Heart right ventricle (tissue), 16 donors: ENCODE measurements at regions not wholly inside any gene's neighbourhood (a gene's known extent, or its start where the extent isn't known, plus 50 kb on each side); places are given as distances from the start of the nearest gene placed in this dataset.

Experiments used
- ATAC-seq, 8 donors: fragments of 200-7000 bp; cut with Tn5 transposase; one replicate each; pipeline ENCODE4 v1.9.1; 2020; ENCODE audit warnings: mild to moderate bottlenecking in 8 of 8, moderate library complexity in 8 of 8, moderate number of reproducible peaks in 1 of 8
- DNase-seq, 2 donors: peaks; one replicate each; pipeline ENCODE4 v3.0.0-alpha.2; 2020
- H3K27ac ChIP-seq, 10 donors: fragments of 200-600 bp; sonication (generic) in 2 of 10; one replicate each; pipeline versions ENCODE4 v1.5.0 to v1.8.0; 2020 to 2022; ENCODE audit warnings: mild to moderate bottlenecking in 3 of 10
- H3K27me3 ChIP-seq, 7 donors: fragments of 200-600 bp; one replicate each; pipeline ENCODE4 v1.8.0; 2021 to 2022; ENCODE audit warnings: mild to moderate bottlenecking in 2 of 7
- H3K36me3 ChIP-seq, 9 donors: fragments of 200-600 bp; sonication (generic) in 1 of 9; one replicate each; pipeline versions ENCODE4 v1.5.0 to v1.8.0; 2020 to 2022; ENCODE audit warnings: mild to moderate bottlenecking in 2 of 9
- H3K4me1 ChIP-seq, 9 donors: fragments of 200-600 bp; sonication (generic) in 1 of 9; one replicate each; pipeline versions ENCODE4 v1.5.0 to v1.8.0; 2020 to 2022; ENCODE audit warnings: mild to moderate bottlenecking in 4 of 9
- H3K4me3 ChIP-seq, 10 donors: fragments of 200-600 bp; sonication (generic) in 2 of 10; one replicate each; pipeline versions ENCODE4 v1.5.0 to v1.8.0; 2020 to 2022; ENCODE audit warnings: mild to moderate bottlenecking in 7 of 10, moderate library complexity in 2 of 10
- H3K9me3 ChIP-seq, 11 donors: fragments of 200-600 bp in 10 of 11; sonication (generic) in 2 of 11; one replicate each; pipeline versions ENCODE4 v1.5.0 to v1.8.0; 2013 to 2022; ENCODE audit warnings: mild to moderate bottlenecking in 2 of 11, control low read depth in 1 of 11, moderate library complexity in 1 of 11
- WGBS, 2 donors: extraction: QIAGEN DNeasy Blood & Tissue Kit; methylation state at CpG; one replicate each; pipeline ENCODE4 v1.1.7; 2013; ENCODE audit warnings: inconsistent platforms in 1 of 2; 5-methylcytosine and 5-hydroxymethylcytosine counted together
- intact Hi-C, 10 donors: fragments of 100-400 bp; cut with DNase I; formaldehyde crosslinking; loops; one replicate each; pipeline versions ENCODE4 v1.11.1 to v1.14.2; 2022
- TF ChIP-seq, protein P1 (sequence below), 9 donors: fragments of 200-600 bp; sonication (generic) in 2 of 9; IDR thresholded peaks; one replicate each; pipeline versions ENCODE4 v1.5.0 to v1.8.0; 2021 to 2022; ENCODE audit warnings: antibody characterized with exemption in 9 of 9, mild to moderate bottlenecking in 5 of 9, moderate library complexity in 1 of 9
- donor health status: Arrhythmogenic right ventricular cardiomyopathy.
- donor health status: ischemic (EF 13 %, LVEDD 7.1; RV severe dilation, severe dysfunction).
- donor health status: healthy with polysubstance abuse.
- donor health status: DM: no; HTN: yes; CAD: no.
- donor health status: DM: no; HTN: no; CAD: no.
- donor health status: ischemic (EF 25% LVEDD 6.9; RV normal size, moderate dysfunction).
- donor health status: ischemic (EF 25% LVEDD 5.7; RV mildly dilated, moderate dysfunction).
- donor health status: healthy.
- donor health status: DM: yes; HTN: yes; CAD: no.
- donor health status: Ischemic cardiomyopathy.
- donor health status: ischemic (EF 35%, LVEDD 5.7; RV mildly dilated, moderate dysfunction).
- donor health status: nonischemic (EF 11% LVEDD 7.7; RV severe dilation, severe dysfunction).
- donor health status: DM: yes; HTN: yes; CAD: no.
- donor health status: PGD.
- donor health status: ischemic (EF 29% LVEDD 5.4; RV normal size, mild dysfunction).
- donor health status: nonischemic (EF 23%, LVEDD 6.1; RV moderate dilation, normal function).

DNA sequence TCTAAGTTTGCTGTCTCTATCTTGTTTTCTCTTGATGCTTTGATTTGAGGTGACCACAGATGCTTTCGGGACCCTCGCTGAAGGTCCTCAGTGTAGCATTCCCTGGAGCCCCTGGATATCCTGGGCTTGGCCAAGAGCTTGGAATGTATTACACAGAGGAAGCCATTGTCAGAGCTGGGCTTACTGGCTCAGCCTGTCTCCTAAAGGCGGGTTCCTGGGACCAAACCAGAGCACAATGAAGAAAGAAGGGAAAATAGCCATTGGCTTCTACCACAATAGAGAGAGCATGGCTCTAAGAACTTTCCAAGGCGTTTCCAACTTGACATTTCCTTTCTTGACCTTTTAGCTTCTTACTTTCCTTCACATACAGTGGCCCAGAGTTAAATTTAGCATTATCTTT, 229.3 kb downstream of the HS3ST3A1 start:
- H3K27ac ChIP-seq: peak overlapping the region in 1 of 10 donors; percentile 26
- DNase-seq (no peak), ATAC-seq (peak in 4 of 8 donors; percentile 25 to 53 (median 46))
- peaks cover 0 to 9% (median 0%) of the 10 kb centered on the region in 9 donors for H3K4me1 ChIP-seq
- H3K9me3 ChIP-seq: no peaks in the 10 kb centered on the region
- no peak overlapping the region for H3K4me3 ChIP-seq
- TF ChIP-seq, protein P1, sequence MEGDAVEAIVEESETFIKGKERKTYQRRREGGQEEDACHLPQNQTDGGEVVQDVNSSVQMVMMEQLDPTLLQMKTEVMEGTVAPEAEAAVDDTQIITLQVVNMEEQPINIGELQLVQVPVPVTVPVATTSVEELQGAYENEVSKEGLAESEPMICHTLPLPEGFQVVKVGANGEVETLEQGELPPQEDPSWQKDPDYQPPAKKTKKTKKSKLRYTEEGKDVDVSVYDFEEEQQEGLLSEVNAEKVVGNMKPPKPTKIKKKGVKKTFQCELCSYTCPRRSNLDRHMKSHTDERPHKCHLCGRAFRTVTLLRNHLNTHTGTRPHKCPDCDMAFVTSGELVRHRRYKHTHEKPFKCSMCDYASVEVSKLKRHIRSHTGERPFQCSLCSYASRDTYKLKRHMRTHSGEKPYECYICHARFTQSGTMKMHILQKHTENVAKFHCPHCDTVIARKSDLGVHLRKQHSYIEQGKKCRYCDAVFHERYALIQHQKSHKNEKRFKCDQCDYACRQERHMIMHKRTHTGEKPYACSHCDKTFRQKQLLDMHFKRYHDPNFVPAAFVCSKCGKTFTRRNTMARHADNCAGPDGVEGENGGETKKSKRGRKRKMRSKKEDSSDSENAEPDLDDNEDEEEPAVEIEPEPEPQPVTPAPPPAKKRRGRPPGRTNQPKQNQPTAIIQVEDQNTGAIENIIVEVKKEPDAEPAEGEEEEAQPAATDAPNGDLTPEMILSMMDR (IDR thresholded peaks at IDR 0.05): no peak
- H3K36me3 ChIP-seq: no peaks in the 10 kb centered on the region
- H3K27me3 ChIP-seq: no peaks in the 10 kb centered on the region
- WGBS, 2 donors: 63 to 70% methylated on average over 4 of the region's 4 CpGs
- intact Hi-C loops: no loop called here

DNA sequence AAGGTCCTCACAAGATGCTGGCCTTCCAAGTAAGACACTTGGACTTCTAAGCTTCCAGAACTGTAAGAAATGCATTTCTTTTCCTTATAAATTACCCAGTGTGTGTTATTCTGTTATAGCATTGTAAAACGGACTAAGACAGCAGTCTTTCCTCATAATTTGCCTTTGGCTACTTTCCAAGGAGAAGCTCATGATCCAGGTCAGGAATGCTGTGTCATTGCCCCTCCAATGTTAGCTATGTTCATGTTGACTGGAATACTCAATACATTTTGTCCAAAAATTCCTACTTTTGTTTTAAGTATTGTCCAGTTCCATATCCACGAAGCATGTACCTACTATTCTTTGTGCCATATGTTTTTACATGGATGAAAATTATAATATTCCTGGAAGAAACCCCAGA, 234.6 kb downstream of the HS3ST3A1 start:
- Histone ChIP-seq H3K36me3 (no peaks in the 10 kb centered on the region), H3K27me3 (no peaks in the 10 kb centered on the region), H3K27ac (no peak overlapping the region), H3K4me1 (no peaks in the 10 kb centered on the region), H3K9me3 (no peaks in the 10 kb centered on the region), H3K4me3 (no peak overlapping the region)
- TF ChIP-seq, protein P1 (IDR thresholded peaks at IDR 0.05): no peak
- no peak for DNase-seq
- intact Hi-C loops: no loop called here
- ATAC-seq: no peak
- 64 to 79% methylated on average over 2 of the region's 2 CpGs for WGBS, 2 donors

DNA sequence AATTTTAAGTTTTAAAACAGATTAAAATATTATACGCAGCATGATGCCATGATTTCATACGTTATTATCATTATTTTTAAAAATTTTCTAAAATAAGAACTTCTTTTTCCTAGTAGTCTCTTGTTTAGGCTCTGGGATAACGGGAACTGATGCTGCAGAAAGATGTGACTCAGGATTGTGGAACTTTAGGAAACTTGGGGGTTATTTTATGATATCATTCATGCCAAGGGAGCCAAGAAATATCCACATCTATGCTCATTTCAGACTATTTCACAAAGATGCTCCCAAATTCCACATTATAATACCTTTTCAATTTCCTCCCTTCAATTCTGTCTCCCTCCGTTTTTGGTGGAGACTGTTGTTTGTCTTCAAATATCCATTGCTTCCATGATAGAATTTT, 236.4 kb downstream of the HS3ST3A1 start:
- DNase-seq (no peak), ATAC-seq (no peak)
- TF ChIP-seq, protein P1 (IDR thresholded peaks at IDR 0.05): no peak
- no peaks in the 10 kb centered on the region for H3K9me3 ChIP-seq
- 85 to 89% methylated on average over 4 of the region's 4 CpGs for WGBS, 2 donors
- no peaks in the 10 kb centered on the region for H3K27me3 ChIP-seq
- no peaks in the 10 kb centered on the region for H3K36me3 ChIP-seq
- intact Hi-C loops: no loop called here
- H3K4me1 ChIP-seq: no peaks in the 10 kb centered on the region
- H3K4me3 ChIP-seq: no peak overlapping the region
- peak overlapping the region in 1 of 10 donors; percentile 23 for H3K27ac ChIP-seq

DNA sequence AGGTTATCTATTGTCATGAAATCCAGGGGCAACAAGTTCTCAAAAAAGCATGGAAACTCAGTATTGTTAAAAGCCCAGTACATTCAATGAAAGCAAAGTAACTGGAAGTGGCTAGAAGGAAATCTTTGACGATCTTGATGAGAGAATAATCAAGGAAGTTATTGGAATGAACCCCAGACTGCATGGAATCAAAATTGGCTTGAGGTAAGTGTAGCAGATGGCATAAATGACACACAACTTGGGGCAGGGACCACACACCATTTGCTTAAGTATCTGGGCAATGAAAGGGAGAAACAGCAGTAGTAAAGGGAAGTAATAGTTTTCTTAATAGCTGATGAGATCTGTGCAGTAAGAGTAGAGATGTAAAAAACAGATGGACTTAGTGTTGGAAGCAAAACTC, 238.0 kb downstream of the HS3ST3A1 start:
- no peaks in the 10 kb centered on the region for H3K4me1 ChIP-seq
- no peak overlapping the region for H3K4me3 ChIP-seq
- no peaks in the 10 kb centered on the region for H3K27me3 ChIP-seq
- no peak overlapping the region for H3K27ac ChIP-seq
- H3K9me3 ChIP-seq: no peaks in the 10 kb centered on the region
- H3K36me3 ChIP-seq: no peaks in the 10 kb centered on the region
- TF ChIP-seq, protein P1 (IDR thresholded peaks at IDR 0.05): no peak
- ATAC-seq: no peak
- WGBS, 2 donors: 52 to 63% methylated on average over 1 of the region's 1 CpG
- intact Hi-C loops: no loop called here
- DNase-seq: no peak
